C4-2B (cell line): ENCODE measurements at regions not wholly inside any gene's neighbourhood (a gene's known extent, or its start where the extent isn't known, plus 50 kb on each side); places are given as distances from the start of the nearest gene placed in this dataset.

Source experiments
- ZFX ChIP-seq: fragments of 450-650 bp; IDR thresholded peaks from 2 replicates; pipeline ENCODE4 v1.6.1; 2017
- TF ChIP-seq, protein P1 (sequence below): fragments of 450-650 bp; conservative IDR thresholded peaks from 2 replicates; pipeline ENCODE4 v1.5.1; 2017; ENCODE audit warnings: mild to moderate bottlenecking

GRCh38 chr13:49858178-49858856 is 65.8 kb upstream of the KPNA3 start:
- TF ChIP-seq, protein P1, sequence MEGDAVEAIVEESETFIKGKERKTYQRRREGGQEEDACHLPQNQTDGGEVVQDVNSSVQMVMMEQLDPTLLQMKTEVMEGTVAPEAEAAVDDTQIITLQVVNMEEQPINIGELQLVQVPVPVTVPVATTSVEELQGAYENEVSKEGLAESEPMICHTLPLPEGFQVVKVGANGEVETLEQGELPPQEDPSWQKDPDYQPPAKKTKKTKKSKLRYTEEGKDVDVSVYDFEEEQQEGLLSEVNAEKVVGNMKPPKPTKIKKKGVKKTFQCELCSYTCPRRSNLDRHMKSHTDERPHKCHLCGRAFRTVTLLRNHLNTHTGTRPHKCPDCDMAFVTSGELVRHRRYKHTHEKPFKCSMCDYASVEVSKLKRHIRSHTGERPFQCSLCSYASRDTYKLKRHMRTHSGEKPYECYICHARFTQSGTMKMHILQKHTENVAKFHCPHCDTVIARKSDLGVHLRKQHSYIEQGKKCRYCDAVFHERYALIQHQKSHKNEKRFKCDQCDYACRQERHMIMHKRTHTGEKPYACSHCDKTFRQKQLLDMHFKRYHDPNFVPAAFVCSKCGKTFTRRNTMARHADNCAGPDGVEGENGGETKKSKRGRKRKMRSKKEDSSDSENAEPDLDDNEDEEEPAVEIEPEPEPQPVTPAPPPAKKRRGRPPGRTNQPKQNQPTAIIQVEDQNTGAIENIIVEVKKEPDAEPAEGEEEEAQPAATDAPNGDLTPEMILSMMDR: no peak
- TF ChIP-seq ZFX: no peak
